NCI-H1417 treated with DMSO at 0.1 percent for 48 hours (cell line): ENCODE measurements at regions not wholly inside any gene's neighbourhood (a gene's known extent, or its start where the extent isn't known, plus 50 kb on each side); places are given as distances from the start of the nearest gene placed in this dataset.
"Not testable (repeated sequence)": the region's sequence is repeated elsewhere in the genome, so short reads cannot be mapped to it uniquely, and the experiment has no call there.

ENCODE experiments used
- DNase-seq: peaks from one replicate; lab custom pipeline; 2025; lab: John Stamatoyannopoulos, UW

- DNase-seq = no peak
Observed at GRCh38 chrX:27404366-27404765, 58.8 kb downstream of the PPP4R3C start.

DNA sequence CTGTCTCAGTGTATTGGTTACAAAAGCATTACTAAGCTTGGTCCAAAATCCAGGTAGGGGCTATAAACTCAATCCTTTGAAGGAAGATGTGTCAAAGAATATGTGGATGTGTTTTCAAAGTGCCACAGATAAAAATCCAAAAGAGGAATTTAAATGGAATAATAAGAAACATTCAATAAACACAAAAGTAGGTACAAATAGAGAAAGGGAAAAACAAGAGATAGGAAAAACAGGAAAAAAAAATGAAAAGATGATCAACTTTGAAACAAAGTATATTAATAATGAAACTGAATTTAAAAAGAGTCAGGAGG, 64.0 kb downstream of the PPP4R3C start:
- DNase-seq = no peak

- DNase-seq = no peak
Observed at GRCh38 chrX:27391623-27392022, 71.5 kb downstream of the PPP4R3C start.

- DNase-seq = no peak
Observed at GRCh38 chrX:27381419-27381818, 81.7 kb downstream of the PPP4R3C start.

DNA sequence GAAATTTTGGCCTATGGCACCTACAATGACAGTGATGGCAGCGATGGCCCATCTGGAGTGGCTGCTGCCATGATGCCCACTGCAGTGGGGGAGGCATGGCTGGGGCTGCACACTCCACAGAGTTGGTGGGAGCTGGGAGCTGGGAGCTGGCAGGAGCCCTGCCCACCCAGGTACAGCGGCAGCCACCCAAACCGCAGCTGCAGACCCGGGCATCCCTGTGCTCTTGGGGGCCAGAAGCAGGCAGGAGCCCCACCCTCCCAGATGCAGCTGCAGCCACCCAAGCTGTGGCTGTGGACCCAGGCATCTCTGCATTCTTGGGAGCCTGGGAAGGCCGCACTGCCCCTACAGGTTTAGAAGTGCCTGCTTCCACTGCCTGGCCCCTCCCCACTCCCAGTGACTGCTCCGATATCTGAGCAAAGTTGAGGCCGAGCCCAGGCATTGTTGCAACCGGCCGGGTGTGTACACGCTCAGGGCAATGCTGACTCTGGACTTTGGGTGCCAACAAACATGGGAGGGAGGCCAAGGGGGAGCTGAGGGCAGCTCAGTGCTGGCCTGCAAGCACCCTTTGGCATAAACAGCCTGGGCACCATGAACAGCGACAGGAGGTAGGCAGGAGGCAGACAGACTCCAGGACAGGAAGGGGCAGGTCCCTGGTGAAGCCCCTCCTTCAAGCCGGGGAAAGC, 82.8 kb downstream of the PPP4R3C start:
- DNase-seq = no peak

- DNase-seq = no peak
Observed at GRCh38 chrX:27354021-27354420, 109.1 kb downstream of the PPP4R3C start.

GRCh38 chrX:27350476-27350875, 112.7 kb downstream of the PPP4R3C start:
- DNase-seq = no peak

DNA sequence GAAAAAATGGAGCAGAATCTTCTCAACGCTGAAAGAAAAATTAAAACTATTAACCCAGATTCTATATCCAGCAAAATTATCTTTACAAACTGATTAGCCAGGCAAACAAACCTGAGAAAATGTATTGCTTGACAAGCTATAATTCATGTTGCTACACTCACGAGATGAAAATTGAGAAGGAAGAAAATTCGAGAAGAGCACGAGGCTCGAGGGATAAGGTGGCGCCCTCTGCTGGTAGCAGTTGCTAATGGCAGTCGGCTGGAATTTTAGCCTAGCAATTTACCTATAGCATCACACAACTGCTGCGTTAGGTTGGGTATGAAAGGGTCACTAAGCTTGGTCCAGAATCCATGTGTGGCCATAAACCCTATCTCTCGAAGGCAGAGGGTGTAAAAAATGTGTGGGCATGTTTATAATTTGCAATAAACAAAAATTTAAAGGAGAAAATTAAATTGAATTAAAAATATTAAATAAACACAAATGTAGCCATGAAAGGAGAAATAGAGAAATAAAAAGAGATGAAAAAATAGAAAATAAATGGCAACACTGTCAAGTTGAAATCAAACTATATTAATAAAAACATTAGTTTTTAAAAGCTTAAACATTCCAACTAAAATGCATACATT, 126.6 kb downstream of the PPP4R3C start:
- no peak for DNase-seq

DNA sequence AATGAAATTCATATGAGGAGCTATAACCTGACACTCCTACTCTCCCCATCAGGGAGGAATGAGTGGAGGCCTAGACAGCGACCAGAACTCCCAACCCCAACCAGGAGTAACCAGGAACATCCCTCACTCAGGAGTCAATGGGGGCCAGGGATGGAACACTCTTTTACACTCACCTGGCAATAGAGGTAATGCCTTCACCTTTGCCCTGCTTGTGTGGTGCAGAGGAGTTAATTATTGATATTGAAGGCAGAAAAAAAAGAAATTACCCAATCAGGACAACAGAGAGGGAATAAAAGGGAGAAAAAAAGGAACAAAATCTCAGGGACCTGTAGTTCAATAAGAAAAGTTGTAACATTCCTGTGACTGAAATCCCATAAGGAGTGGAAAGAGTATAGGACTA, 141.5 kb downstream of the PPP4R3C start:
- no peak for DNase-seq

- no peak for DNase-seq
Observed at GRCh38 chrX:27309406-27309805, 153.7 kb downstream of the PPP4R3C start.

- no peak for DNase-seq
Observed at GRCh38 chrX:27307546-27307945, 155.6 kb downstream of the PPP4R3C start.

DNA sequence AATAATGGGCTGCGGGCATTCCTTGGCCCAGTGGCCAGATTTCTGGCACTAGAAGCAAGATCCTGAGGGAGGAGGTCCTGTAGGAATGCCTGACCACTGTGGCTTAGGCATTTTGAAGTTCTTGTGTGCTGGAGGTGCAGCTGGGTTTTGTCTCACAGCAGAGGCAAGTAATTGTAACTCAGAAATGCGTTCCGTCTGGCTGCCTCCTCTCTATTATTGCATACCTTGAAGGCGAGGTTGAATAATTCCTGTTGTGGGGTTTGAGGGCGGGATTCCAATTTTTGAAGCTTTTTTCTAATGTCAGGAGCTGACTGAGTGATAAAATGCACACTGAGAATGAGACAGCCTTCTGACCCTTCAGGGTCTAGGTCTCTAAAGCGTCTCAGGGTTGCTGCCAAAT, 170.6 kb downstream of the PPP4R3C start:
- not testable (repeated sequence) for DNase-seq

GRCh38 chrX:27276751-27277150, 186.4 kb downstream of the PPP4R3C start:
- DNase-seq = no peak

GRCh38 chrX:27254656-27255055, 208.5 kb downstream of the PPP4R3C start:
- DNase-seq = no peak

- no peak for DNase-seq
Observed at GRCh38 chrX:27251369-27251768, 211.8 kb downstream of the PPP4R3C start.

DNA sequence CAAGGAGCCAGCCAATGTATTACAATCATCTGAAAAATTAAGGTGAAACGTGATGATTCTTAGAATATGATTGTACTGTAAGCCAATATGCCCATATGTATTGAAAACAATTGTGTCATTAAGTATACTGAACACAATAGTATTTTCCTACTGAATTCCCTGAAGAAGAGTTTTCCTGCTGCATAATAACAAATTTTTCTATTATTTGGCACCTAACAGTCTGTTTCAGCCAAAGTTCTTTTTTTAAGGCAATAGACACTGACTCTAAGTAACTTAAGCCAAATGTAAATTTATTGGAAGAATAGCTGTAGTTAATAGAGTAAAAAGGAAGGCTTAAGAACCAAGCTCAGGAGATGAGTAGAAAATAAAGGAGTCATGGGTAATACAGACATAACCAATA, 220.6 kb downstream of the PPP4R3C start:
- no peak for DNase-seq

GRCh38 chrX:27241981-27242380, 221.2 kb downstream of the PPP4R3C start:
- DNase-seq = no peak

DNA sequence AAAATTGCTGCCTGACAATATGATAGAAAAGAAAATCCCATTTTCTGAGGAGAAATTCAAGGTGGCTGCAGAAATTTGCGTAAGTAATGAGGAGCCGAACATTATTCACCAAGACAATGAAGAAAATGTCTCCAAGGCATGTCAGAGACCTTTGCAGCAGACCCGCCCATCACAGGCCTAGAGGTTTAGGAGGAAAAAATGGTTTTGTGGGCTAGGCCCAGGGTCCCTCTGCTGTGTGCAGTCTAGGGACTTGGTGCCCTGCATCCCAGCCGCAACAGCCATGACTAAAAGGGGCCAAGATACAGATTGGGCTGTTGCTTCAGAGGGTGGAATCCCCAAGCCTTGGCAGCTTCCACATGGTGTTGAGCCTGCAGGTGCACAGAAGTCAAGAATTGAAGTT, 223.1 kb downstream of the PPP4R3C start:
- DNase-seq = not testable (repeated sequence)

GRCh38 chrX:27236681-27237080, 226.5 kb downstream of the PPP4R3C start:
- DNase-seq = no peak

- no peak for DNase-seq
Observed at GRCh38 chrX:27229721-27230120, 233.4 kb downstream of the PPP4R3C start.

GRCh38 chrX:27222661-27223060, 240.5 kb downstream of the PPP4R3C start:
- no peak for DNase-seq

GRCh38 chrX:27186671-27187070, 276.5 kb downstream of the PPP4R3C start:
- DNase-seq = peak; percentile 34

DNA sequence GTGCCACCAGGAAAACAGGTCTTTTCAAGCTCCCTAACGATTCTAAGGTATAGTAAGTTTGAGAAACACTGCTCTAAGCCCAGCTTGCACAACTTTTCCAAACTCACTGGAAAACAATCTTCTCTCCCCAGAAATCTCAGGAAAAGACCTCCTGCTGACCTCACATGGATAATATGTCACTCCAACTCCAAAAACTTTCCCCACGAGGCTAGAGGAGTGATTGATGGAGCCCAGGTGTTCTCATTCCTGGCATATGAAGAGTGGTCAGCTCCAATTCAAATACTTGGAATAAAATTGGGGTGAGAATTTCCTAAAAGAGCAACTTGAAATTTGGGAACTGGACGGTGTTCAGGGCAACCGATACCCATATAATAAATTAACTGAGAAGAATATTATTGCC, 299.9 kb downstream of the PPP4R3C start:
- no peak for DNase-seq

GRCh38 chrX:27162496-27162895, 300.6 kb downstream of the PPP4R3C start:
- no peak for DNase-seq
